Keratinocyte (primary cell): ENCODE measurements at regions not wholly inside any gene's neighbourhood (a gene's known extent, or its start where the extent isn't known, plus 50 kb on each side); places are given as distances from the start of the nearest gene placed in this dataset.

Experiments
- DNase-seq: peaks from one replicate; pipeline ENCODE4 v3.0.0-alpha.2; 2011; ENCODE audit warnings: low read depth, missing footprints, low spot score
- FAIRE-seq: peaks from 2 replicates; lab custom pipeline; 2011; peaks lifted over from hg19 to GRCh38; lab: Jason Lieb, UNC
- H2AFZ ChIP-seq: 2 replicates; pipeline ENCODE4 v1.6.0; 2012; ENCODE audit warnings: low read length, control low read depth, inconsistent platforms; ENCODE audit not compliant: control insufficient read depth
- H3K27ac ChIP-seq: 2 replicates; pipeline ENCODE4 v1.5.1; 2011; ENCODE audit warnings: low read length; ENCODE audit not compliant: control insufficient read depth, insufficient read depth
- H3K27me3 ChIP-seq: 3 replicates; pipeline ENCODE4 v1.6.0; 2011; ENCODE audit warnings: low read length; ENCODE audit not compliant: control insufficient read depth, insufficient read depth; ENCODE audit errors: extremely low read depth
- H3K36me3 ChIP-seq, 2 experiments: 2 replicates in 1 of 2; 3 replicates in 1 of 2; pipeline ENCODE4 v1.5.1; 2011; ENCODE audit warnings: low read length in 2 of 2, mild to moderate bottlenecking in 1 of 2; ENCODE audit not compliant: control insufficient read depth in 2 of 2, insufficient read depth in 2 of 2; ENCODE audit errors: extremely low read depth in 1 of 2
- H3K4me1 ChIP-seq: 3 replicates; pipeline ENCODE4 v1.5.1; 2011; ENCODE audit warnings: low read length; ENCODE audit not compliant: control insufficient read depth, insufficient read depth; ENCODE audit errors: extremely low read depth
- H3K4me2 ChIP-seq: 3 replicates; pipeline ENCODE4 v1.6.0; 2011; ENCODE audit warnings: low read depth, low read length; ENCODE audit not compliant: control insufficient read depth, insufficient read depth; ENCODE audit errors: extremely low read depth
- H3K4me3 ChIP-seq, 3 experiments: fragments of 200-600 bp in 1 of 3; sonication (generic) in 1 of 3; 2 replicates in 2 of 3; 3 replicates in 1 of 3; pipeline ENCODE4 v1.5.1; 2011 to 2016; ENCODE audit warnings: low read length in 3 of 3, mild to moderate bottlenecking in 3 of 3, control low read depth in 2 of 3, inconsistent platforms in 1 of 3, low read depth in 1 of 3, mixed read lengths in 1 of 3, mixed run types in 1 of 3, moderate library complexity in 1 of 3; ENCODE audit not compliant: control insufficient read depth in 2 of 3, insufficient read depth in 2 of 3; ENCODE audit errors: extremely low read depth in 1 of 3
- H3K79me2 ChIP-seq: 2 replicates; pipeline ENCODE4 v1.6.0; 2012; ENCODE audit warnings: low read length; ENCODE audit not compliant: control insufficient read depth, insufficient read depth
- H3K9ac ChIP-seq: 3 replicates; pipeline ENCODE4 v1.6.0; 2011; ENCODE audit warnings: low read length; ENCODE audit not compliant: control insufficient read depth, insufficient read depth; ENCODE audit errors: extremely low read depth
- H3K9me1 ChIP-seq: 3 replicates; pipeline ENCODE4 v1.6.0; 2011; ENCODE audit warnings: low read length; ENCODE audit not compliant: control insufficient read depth, insufficient read depth; ENCODE audit errors: extremely low read depth
- H3K9me3 ChIP-seq: 2 replicates; pipeline ENCODE4 v1.5.1; 2012; ENCODE audit warnings: low read depth, low read length; ENCODE audit not compliant: control insufficient read depth
- H4K20me1 ChIP-seq: 3 replicates; pipeline ENCODE4 v1.6.0; 2011; ENCODE audit warnings: low read length; ENCODE audit not compliant: control insufficient read depth, insufficient read depth; ENCODE audit errors: extremely low read depth
- EZH2 ChIP-seq: IDR thresholded peaks from one replicate; pipeline ENCODE4 v1.6.1; 2012; ENCODE audit warnings: inconsistent platforms, mild to moderate bottlenecking, low read length, moderate library complexity
- dilution Hi-C: fragments of 300-500 bp; cut with MboI; formaldehyde crosslinking; loops from one replicate; pipeline ENCODE4 v1.7.0; 2020; ENCODE audit warnings: low sequenced_read_pairs; ENCODE audit not compliant: extremely low pct_ligation_motif_present
- TF ChIP-seq, protein P1 (sequence below), 3 experiments: IDR thresholded peaks in 1 of 3; conservative IDR thresholded peaks in 1 of 3; optimal IDR thresholded peaks in 1 of 3; 2 replicates in 2 of 3; 3 replicates in 1 of 3; pipeline versions ENCODE3 to v1.5.1; 2011; ENCODE audit warnings: low read length in 3 of 3, mild to moderate bottlenecking in 3 of 3, moderate library complexity in 2 of 3, control low read depth in 1 of 3, inconsistent platforms in 1 of 3; ENCODE audit not compliant: insufficient read depth in 2 of 3; ENCODE audit errors: extremely low read depth in 1 of 3

DNA sequence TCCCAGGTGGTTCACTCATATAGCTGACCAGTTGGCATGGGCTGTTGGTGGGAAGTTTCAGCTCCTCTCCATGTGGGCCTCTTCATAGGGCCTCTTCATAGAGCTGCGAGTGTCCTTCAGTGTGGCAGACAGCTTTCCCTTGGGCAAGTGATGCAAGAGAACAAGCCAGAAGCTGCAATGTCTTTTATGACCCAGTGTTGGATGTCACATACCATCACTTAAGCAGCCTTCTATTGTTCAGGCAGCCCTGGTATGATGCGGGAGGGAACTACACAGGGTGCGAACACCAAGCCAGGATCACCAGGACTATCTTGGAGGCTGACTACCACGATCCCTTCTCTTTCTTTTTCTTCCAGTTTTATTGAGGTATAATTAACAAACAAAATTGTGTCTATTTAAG lies 126.5 kb upstream of the ITGA6 start:
- no peaks in the 10 kb centered on the region for H3K36me3 ChIP-seq
- H3K4me1 ChIP-seq, result peaks cover 11% of the 10 kb centered on the region
- TF ChIP-seq EZH2, result no peak
- TF ChIP-seq, protein P1, sequence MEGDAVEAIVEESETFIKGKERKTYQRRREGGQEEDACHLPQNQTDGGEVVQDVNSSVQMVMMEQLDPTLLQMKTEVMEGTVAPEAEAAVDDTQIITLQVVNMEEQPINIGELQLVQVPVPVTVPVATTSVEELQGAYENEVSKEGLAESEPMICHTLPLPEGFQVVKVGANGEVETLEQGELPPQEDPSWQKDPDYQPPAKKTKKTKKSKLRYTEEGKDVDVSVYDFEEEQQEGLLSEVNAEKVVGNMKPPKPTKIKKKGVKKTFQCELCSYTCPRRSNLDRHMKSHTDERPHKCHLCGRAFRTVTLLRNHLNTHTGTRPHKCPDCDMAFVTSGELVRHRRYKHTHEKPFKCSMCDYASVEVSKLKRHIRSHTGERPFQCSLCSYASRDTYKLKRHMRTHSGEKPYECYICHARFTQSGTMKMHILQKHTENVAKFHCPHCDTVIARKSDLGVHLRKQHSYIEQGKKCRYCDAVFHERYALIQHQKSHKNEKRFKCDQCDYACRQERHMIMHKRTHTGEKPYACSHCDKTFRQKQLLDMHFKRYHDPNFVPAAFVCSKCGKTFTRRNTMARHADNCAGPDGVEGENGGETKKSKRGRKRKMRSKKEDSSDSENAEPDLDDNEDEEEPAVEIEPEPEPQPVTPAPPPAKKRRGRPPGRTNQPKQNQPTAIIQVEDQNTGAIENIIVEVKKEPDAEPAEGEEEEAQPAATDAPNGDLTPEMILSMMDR (optimal IDR thresholded peaks at IDR 0.05 in 1 of 3, IDR thresholded peaks at IDR 0.05 in 1 of 3, conservative IDR thresholded peaks at IDR 0.05 in 1 of 3; ENCODE audit: extremely low read depth in 1 of 3, insufficient read depth in 2 of 3, low read length in 3 of 3), result no peak
- H3K27ac ChIP-seq, result no peak overlapping the region
- DNase-seq (no peak), FAIRE-seq (no peak)
- H3K4me3 ChIP-seq, result no peak overlapping the region
- dilution Hi-C loops, result no loop called here
- H4K20me1 ChIP-seq, result no peaks in the 10 kb centered on the region
- no peak overlapping the region for H2AFZ ChIP-seq
- no peaks in the 10 kb centered on the region for H3K9me1 ChIP-seq
- no peaks in the 10 kb centered on the region for H3K9me3 ChIP-seq
- H3K27me3 ChIP-seq, result no peaks in the 10 kb centered on the region
- no peak overlapping the region for H3K4me2 ChIP-seq
- no peak overlapping the region for H3K9ac ChIP-seq
- no peaks in the 10 kb centered on the region for H3K79me2 ChIP-seq

DNA sequence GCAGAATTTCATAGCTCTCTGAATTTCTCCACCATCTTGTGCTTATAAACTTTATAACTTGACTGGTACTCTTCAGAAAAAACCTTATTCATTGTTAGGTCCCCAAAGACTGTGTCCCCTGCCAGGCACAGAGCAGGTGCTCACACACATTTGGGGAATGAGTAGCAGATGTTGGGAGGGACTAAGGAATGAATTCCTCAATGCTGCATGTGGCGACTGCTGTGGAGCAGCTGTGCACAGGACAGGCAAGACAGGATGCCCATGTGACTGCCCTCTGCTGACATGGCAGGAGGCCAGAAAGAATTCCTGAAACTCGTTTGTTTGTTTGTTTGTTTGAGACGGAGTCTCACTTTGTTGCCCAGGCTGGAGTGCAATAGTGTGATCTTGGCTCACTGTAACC lies 122.3 kb upstream of the ITGA6 start:
- no peak for FAIRE-seq
- DNase-seq, result no peak
- Histone ChIP-seq H3K27ac (no peak overlapping the region), H3K4me3 (no peak overlapping the region), H4K20me1 (no peaks in the 10 kb centered on the region), H3K4me2 (no peak overlapping the region), H3K9ac (no peak overlapping the region), H3K4me1 (peaks cover 13% of the 10 kb centered on the region), H3K9me3 (no peaks in the 10 kb centered on the region), H3K79me2 (no peaks in the 10 kb centered on the region), H3K9me1 (no peaks in the 10 kb centered on the region), H3K27me3 (no peaks in the 10 kb centered on the region), H3K36me3 (no peaks in the 10 kb centered on the region), H2AFZ (no peak overlapping the region)
- TF ChIP-seq EZH2, result no peak
- TF ChIP-seq, protein P1 (optimal IDR thresholded peaks at IDR 0.05 in 1 of 3, IDR thresholded peaks at IDR 0.05 in 1 of 3, conservative IDR thresholded peaks at IDR 0.05 in 1 of 3; ENCODE audit: extremely low read depth in 1 of 3, insufficient read depth in 2 of 3, low read length in 3 of 3), result no peak
- dilution Hi-C loops, result no loop called here
